ENCODE measurements at regions not wholly inside any gene's neighbourhood (a gene's known extent, or its start where the extent isn't known, plus 50 kb on each side); places are given as distances from the start of the nearest gene placed in this dataset.
"Not testable (repeated sequence)": the region's sequence is repeated elsewhere in the genome, so short reads cannot be mapped to it uniquely, and the experiment has no call there.

DNA sequence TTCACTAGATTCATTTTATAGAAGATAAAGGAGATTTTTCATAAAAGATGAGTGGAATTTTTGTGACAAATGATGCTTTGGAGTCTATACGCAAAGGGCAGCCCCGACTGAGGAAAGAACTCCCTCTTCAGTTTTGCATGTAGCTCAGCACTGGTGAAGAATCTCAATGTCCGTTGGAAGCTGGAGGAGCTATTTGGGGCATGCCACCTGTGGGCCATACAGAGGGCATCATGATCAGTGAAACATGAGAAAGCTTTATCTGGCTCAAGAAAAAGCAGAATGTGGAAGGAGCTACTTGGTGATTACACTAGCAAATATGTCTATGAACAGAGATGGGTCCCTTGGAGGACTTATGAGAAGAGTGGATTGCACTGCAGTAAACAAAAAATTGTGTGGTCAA is 1359.3 kb downstream of the REEP3 start:
- DNase-seq (ENCODE audit: low read depth): no peak
- TF ChIP-seq, protein P1, sequence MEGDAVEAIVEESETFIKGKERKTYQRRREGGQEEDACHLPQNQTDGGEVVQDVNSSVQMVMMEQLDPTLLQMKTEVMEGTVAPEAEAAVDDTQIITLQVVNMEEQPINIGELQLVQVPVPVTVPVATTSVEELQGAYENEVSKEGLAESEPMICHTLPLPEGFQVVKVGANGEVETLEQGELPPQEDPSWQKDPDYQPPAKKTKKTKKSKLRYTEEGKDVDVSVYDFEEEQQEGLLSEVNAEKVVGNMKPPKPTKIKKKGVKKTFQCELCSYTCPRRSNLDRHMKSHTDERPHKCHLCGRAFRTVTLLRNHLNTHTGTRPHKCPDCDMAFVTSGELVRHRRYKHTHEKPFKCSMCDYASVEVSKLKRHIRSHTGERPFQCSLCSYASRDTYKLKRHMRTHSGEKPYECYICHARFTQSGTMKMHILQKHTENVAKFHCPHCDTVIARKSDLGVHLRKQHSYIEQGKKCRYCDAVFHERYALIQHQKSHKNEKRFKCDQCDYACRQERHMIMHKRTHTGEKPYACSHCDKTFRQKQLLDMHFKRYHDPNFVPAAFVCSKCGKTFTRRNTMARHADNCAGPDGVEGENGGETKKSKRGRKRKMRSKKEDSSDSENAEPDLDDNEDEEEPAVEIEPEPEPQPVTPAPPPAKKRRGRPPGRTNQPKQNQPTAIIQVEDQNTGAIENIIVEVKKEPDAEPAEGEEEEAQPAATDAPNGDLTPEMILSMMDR (IDR thresholded peaks at IDR 0.05; ENCODE audit: low read depth, low read length, missing control alignments): no peak
- no peak overlapping the region for H3K4me3 ChIP-seq (ENCODE audit: low read depth, low read length)

DNA sequence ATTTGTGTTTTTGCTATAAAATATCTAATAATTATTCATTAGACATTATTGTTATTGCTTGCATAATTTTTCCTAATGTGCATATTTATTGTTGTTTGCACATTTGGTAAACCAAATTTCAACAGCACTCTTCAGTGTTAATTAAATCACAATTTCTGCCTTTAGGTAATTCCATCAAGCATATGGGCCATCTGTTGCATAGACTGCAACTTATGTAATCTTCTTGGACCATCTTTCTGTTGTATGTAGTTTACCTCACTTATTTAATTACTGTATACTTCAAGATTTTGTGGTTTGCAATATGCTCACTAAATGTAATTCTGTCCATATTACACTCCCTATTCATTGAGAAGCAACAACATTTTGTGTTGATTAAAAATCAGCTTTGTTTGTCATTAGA is 1360.1 kb downstream of the REEP3 start:
- no peak for DNase-seq (ENCODE audit: low read depth)
- TF ChIP-seq, protein P1 (IDR thresholded peaks at IDR 0.05; ENCODE audit: low read depth, low read length, missing control alignments): no peak

GRCh38 chr10:64896582-64896981 is 1375.4 kb downstream of the REEP3 start:
- TF ChIP-seq, protein P1 (IDR thresholded peaks at IDR 0.05; ENCODE audit: low read depth, low read length, missing control alignments): no peak
- H3K4me3 ChIP-seq (ENCODE audit: low read depth, low read length): no peak overlapping the region
- DNase-seq (ENCODE audit: low read depth): no peak

More for the DNA sequence above, 1360.1 kb downstream of the REEP3 start:
- H3K4me3 ChIP-seq (ENCODE audit: low read depth, low read length): no peak overlapping the region

GRCh38 chr10:64906311-64906710 is 1385.1 kb downstream of the REEP3 start:
- not testable (repeated sequence) for H3K4me3 ChIP-seq (ENCODE audit: low read depth, low read length); DNase-seq (ENCODE audit: low read depth)

DNA sequence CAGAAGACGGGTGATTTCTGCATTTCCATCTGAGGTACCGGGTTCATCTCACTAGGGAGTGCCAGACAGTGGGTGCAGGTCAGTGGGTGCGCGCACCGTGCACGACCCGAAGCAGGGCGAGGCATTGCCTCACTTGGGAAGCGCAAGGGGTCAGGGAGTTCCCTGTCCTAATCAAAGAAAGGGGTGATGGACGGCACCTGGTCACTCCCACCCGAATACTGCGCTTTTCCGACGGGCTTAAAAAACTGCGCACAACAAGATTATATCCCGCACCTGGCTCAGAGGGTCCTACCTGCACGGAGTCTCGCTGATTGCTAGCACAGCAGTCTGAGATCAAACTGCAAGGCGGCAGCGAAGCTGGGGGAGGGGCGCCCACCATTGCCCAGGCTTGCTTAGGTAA is 1403.1 kb downstream of the REEP3 start:
- H3K4me3 ChIP-seq (ENCODE audit: low read depth, low read length); DNase-seq (ENCODE audit: low read depth): not testable (repeated sequence)

- TF ChIP-seq, protein P1 (IDR thresholded peaks at IDR 0.05; ENCODE audit: low read depth, low read length, missing control alignments): no peak
- H3K4me3 ChIP-seq (ENCODE audit: low read depth, low read length): no peak overlapping the region
- no peak for DNase-seq (ENCODE audit: low read depth)
Observed at GRCh38 chr10:64952042-64952441, 1430.8 kb downstream of the REEP3 start.

DNA sequence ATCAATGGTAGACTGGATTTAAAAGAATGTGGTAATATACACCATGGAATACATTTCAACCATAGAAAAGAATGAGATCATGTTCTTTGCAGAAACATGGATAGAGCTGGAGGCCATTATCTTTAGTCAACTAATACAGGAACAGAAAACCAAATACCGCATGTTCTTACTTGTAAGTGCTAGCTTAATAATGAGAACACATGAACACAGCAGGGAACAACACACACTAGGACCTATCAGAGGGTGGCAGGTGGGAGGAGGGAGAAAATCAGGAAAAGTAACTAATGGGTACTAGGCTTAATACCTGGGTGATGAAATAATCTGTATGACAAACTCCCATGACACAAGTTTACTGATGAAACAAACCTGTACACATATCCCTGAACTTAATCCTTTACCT is 1435.2 kb downstream of the REEP3 start:
- H3K4me3 ChIP-seq (ENCODE audit: low read depth, low read length): no peak overlapping the region
- DNase-seq (ENCODE audit: low read depth): no peak
- TF ChIP-seq, protein P1 (IDR thresholded peaks at IDR 0.05; ENCODE audit: low read depth, low read length, missing control alignments): no peak

GRCh38 chr10:64959116-64959515 is 1437.9 kb downstream of the REEP3 start:
- DNase-seq (ENCODE audit: low read depth): no peak
- no peak overlapping the region for H3K4me3 ChIP-seq (ENCODE audit: low read depth, low read length)
- TF ChIP-seq, protein P1 (IDR thresholded peaks at IDR 0.05; ENCODE audit: low read depth, low read length, missing control alignments): no peak

Data from GM12864 (cell line).